ENCODE measurements at regions not wholly inside any gene's neighbourhood (a gene's known extent, or its start where the extent isn't known, plus 50 kb on each side); places are given as distances from the start of the nearest gene placed in this dataset.
A peak's percentile ranks its signal among the peaks of the same experiment; 100 is the strongest.
"Not testable (repeated sequence)": the region's sequence is repeated elsewhere in the genome, so short reads cannot be mapped to it uniquely, and the experiment has no call there.

GRCh38 chr4:74505355-74505978 lies 60.5 kb downstream of the AREG start:
- DNase-seq: peak in 1 of 5 experiments; percentile 26

GRCh38 chr4:74509363-74509762 lies 64.4 kb downstream of the AREG start:
- not testable (repeated sequence) for DNase-seq

GRCh38 chr4:74516303-74516702 lies 71.4 kb downstream of the AREG start:
- DNase-seq: no peak

- DNase-seq: no peak
Observed at GRCh38 chr4:74517996-74518395, 73.1 kb downstream of the AREG start.

GRCh38 chr4:74522251-74522991 lies 77.5 kb downstream of the AREG start:
- DNase-seq: no peak

GRCh38 chr4:74523096-74523495 lies 78.2 kb downstream of the AREG start:
- DNase-seq: no peak

- DNase-seq: no peak
Observed at GRCh38 chr4:74524985-74525384, 80.0 kb downstream of the AREG start.

GRCh38 chr4:74527049-74527448 lies 82.1 kb downstream of the AREG start:
- DNase-seq: no peak

GRCh38 chr4:74528178-74528577 lies 83.2 kb downstream of the AREG start:
- DNase-seq: no peak

- DNase-seq: no peak
Observed at GRCh38 chr4:74529284-74530041, 84.5 kb downstream of the AREG start.

- peak in 1 of 5 experiments; percentile 32 for DNase-seq
Observed at GRCh38 chr4:74531963-74532794, 87.2 kb downstream of the AREG start.

- DNase-seq: no peak
Observed at GRCh38 chr4:74534121-74534520, 89.2 kb downstream of the AREG start.

GRCh38 chr4:74534936-74535335 lies 90.0 kb downstream of the AREG start:
- DNase-seq: no peak

GRCh38 chr4:74535512-74535911 lies 90.6 kb downstream of the AREG start:
- no peak for DNase-seq

- no peak for DNase-seq
Observed at GRCh38 chr4:74536557-74536956, 91.6 kb downstream of the AREG start.

- DNase-seq: no peak
Observed at GRCh38 chr4:74537459-74537858, 92.5 kb downstream of the AREG start.

GRCh38 chr4:74539044-74539790 lies 94.3 kb downstream of the AREG start:
- DNase-seq: no peak

GRCh38 chr4:74540193-74540592 lies 95.3 kb downstream of the AREG start:
- DNase-seq: no peak

GRCh38 chr4:74541667-74542066 lies 96.7 kb downstream of the AREG start:
- DNase-seq: no peak

GRCh38 chr4:74543231-74543781 lies 98.4 kb downstream of the AREG start:
- DNase-seq: peak in 1 of 5 experiments; percentile 31

GRCh38 chr4:74543983-74544382 lies 99.0 kb downstream of the AREG start:
- DNase-seq: no peak

Data from T-helper 2 cell (primary cell).